Amniotic epithelial cell (primary cell): ENCODE measurements at regions not wholly inside any gene's neighbourhood (a gene's known extent, or its start where the extent isn't known, plus 50 kb on each side); places are given as distances from the start of the nearest gene placed in this dataset.

Experiments
- DNase-seq: peaks from one replicate; pipeline ENCODE4 v3.0.0-alpha.2; 2010; ENCODE audit warnings: low read depth

DNA sequence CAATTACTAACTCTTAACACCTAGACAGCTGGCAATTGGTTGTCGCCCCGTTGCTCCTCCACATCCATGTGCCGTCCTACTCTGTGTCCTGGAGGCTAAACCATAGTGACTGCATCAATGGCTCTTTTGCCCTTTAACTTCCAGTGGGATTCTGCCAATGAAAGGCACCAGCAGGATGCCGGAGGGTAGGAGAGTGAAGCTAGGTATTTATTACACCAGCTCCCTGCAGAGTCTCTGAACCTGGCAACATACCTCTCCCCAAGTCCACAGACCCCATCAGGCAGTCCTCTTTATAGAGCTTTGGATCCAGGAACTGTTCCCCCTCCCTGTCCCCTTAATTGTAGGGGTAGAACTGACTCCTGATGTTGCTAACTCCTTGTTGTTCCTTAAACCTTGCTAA lies 426.8 kb downstream of the HNRNPD start:
- no peak for DNase-seq

DNA sequence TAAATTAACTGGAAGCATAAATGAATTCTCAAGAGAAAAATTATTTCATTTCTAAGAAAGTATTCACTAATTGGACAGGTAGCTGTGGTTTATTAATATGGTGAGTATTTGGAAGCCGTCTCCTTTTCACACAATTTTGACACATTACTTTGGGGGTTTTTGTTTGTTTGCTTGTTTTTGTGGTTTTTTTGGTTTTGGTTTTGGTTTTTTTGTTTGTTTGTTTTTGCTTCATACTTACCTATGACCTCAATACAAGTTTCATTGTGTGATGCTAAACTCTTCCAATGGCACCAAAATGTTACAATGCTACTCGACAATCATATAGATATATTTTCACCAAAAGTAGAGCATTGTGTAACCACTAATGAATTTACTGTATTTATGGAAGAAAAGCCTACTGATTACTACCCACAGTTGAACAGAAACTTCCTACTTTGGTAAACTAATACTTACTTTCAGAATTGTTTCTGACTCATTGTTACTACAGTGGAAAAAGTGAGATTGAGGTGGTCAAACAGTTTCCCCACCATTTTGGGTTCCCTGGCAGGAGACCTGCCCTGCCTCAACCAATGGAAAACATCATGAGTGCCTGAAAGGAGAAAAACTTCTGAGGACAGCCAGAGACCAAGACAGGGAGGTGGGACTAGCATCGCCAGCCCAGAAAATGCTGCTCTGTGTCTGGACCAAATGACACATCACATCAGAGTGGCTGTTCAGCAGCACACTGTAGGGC lies 443.1 kb downstream of the HNRNPD start:
- no peak for DNase-seq

DNA sequence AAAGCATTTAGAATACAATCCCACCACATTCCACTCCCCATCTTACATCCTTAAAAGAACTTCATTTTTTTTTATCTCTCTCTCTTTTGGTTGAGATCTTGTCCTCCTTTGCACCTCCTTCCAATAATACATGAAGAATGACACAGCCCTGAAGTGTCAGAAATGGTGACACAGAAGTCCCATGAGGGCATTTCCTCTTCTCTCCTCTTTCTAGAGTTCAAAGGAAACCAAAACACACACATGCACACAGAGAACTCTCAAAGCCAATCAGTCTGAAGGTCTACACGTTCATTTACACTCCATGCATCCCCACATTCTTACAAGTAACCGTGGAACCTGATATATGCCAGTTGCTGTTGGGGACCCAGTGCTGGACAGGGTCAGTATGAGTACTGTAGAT lies 450.7 kb downstream of the HNRNPD start:
- DNase-seq, result no peak

DNA sequence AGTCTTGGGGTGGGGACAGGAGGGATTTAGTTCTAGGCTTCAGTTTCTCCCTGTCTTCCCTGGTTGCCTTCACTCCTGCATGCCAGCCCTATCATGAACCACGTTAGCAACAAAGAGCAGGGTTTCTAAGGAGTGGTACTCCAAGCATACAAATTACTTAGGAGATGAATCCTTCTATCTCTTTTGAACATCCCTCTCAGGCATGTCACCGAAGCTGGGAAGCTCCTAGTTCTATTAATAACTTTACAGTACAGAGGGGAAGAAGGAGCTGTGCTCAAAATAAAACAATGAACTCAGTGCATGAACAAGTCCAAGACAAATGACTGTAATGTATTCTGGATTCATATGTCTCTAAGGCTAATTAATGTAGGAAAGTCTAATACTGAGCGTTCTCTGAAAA lies 450.6 kb upstream of the RASGEF1B start:
- no peak for DNase-seq

DNA sequence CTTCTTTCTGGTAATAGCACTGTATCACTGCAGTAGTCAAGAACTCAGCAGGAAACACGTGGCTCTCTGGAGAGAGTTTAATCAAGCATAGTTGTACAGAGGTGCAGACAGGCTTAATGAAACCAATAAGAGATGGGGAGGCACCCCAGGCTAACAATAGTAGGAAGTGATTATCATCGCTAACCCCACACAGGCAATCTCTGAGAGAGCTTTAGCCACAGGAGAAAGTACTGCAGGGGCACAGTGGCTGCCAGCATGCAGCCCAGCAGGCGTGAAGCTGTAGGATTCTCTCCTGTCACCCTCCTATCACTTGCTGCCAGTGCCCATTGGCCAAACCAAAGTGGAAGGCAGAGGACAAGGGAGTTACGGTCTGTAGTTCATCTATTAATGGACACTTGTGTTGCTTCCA lies 450.0 kb upstream of the RASGEF1B start:
- no peak for DNase-seq

DNA sequence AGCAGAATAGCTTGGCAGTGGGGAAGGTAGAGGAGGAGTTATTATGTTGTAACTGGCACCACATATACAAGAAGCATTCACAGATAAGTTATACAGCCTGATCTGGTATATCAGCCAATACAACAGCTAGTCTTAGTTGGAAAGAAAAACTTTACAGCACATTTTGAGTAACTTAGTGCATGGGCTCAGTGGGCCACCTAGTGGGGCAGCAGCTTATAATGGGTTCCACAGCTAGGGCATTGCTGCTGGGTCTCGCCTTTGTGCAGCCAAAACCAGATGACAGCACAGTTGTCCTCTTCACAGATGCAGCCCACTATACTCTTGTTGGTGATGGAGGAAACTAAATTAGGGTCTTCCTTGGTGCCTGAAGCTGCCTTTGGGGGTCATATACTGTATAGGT lies 448.1 kb upstream of the RASGEF1B start:
- no peak for DNase-seq

DNA sequence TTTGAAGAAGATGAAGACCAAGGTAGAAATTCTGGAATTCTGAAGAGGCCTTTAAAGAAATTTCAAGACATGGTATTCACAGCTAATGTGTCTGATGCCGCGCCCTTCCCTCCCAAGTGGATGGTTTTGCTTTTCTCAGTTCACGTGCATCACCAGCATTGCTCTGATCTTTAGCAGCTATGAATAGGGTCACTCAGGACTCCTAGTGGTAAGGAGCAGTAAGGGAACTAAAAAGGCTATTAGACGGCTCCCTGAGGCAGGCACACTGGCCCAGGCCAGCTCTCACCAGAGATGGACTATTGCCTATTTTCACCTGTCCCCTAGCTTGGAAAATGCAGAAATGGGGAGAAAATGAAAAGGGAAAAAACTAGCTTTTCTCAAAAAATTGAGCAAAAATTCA lies 447.5 kb upstream of the RASGEF1B start:
- DNase-seq, result no peak

DNA sequence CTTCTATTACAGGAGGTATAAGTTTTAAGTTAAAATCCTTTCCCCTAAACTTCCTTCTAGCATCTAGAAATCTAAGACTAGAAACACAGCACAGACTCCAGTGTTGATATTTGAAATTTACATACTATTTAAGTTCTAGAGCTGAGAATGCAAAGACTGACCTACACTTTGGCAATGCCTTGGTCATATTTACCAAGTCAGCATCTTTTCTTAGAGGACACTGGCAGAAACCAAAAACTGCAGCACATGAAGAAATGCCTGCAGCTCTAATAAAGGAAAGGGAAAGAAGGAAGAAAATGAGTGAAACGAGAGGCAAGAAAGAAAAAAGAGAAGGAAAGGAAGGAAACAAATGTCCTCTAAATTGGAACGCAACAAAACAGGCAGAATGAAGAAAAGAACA lies 443.7 kb upstream of the RASGEF1B start:
- DNase-seq, result no peak

DNA sequence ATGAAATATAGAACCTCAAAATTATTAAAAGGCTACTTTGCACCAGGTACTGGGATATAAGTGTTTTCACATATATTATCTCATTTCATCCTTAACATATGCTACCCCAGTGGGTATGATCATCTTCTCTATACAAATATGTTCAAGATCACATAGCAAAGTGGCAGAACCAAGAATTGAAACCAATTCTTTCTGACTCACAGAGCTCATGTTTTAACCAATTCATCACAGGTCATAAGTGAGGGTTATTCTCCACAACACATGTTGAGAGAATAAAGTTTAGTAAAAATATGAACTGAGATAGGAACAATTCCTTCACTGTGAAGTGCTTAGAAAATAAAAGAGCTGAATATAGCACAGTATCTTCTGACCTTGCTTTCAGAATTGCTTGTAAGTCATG lies 442.9 kb upstream of the RASGEF1B start:
- no peak for DNase-seq

DNA sequence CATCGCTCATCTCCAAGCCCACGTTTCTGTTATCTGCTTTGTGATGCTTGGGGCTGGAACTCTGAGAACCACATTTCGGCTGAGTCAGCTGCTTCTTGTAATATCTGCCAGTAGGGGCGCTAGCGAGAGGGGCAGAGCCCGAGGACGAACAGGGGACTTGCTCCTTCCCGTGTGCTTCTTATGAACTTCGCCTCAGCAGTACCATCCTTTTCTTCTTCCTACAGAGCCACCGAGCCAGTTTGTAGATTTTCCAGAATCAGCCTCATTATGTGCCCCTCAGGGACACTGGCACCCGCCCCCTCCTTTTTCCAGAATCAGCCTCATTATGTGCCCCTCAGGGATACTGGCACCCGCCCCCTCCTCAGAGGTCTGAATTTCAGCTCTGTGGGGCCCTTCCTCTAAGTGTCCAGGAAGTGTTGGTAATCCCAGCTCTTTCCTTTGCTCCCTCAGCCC lies 441.7 kb upstream of the RASGEF1B start:
- no peak for DNase-seq

DNA sequence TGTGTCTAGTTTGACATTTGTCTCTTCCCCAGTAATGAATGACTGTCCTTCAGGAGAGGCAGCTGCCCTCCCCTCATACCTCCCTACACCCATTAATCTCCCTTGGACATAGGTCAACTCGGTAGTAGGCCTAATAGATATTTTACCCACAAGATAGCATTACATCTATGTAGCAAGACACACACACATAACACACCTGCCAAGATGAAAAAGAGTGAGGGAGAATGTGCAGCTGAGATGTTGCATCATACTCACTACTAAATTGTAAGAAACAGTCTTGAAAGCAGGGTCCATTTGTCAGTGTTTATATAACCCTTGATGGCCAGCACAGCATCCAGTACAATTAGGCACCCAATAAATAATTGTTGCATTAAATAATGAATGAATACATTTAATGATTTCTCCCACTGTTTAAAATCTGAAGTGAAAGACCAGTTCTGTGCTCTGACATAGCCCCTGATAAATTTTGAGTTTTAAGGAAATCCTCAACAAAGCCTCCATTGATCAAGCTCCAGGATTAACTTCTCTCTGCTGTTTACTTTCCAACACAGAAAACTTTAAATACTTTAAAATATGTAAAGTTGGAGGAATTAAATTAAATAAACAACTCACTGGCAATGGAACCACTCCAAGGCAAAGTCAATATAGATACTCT lies 440.8 kb upstream of the RASGEF1B start:
- no peak for DNase-seq

DNA sequence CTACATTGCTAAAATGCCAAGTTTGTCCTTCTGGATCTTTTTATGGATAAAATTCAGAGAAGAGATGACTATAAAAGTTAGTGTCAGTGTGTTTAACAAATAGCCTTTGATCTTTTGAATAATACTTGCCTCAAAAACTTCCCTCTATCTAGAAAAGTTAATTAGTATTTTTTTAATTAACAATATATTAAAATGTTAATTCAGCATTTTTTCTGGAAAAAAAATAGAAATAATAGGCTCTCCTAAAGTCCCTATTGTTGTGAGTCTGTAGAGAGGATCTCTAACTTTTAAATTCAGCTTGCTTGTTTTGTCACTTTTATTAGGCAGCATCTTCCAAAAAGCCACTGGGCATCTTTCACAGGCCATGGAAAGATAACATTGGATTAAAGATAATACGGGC lies 435.2 kb upstream of the RASGEF1B start:
- DNase-seq, result no peak

DNA sequence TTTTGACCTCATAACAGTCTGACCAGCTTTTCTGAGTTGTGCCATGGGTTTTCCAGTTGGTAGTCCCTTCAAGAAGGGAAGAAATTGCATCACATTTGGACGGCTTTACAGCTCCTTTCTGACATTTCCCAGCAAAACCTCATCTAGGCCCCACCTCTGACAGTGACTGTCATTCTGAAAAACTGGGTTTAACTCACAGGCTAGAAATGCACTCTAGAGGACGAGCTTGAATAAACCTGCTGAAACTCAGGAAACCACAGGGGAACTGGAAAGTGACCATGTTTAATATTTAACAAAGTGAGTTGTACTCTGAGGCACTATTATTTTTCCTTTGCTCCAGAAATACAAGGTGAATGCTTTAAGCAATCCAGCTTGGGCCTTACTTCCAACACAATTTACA lies 434.3 kb upstream of the RASGEF1B start:
- no peak for DNase-seq

DNA sequence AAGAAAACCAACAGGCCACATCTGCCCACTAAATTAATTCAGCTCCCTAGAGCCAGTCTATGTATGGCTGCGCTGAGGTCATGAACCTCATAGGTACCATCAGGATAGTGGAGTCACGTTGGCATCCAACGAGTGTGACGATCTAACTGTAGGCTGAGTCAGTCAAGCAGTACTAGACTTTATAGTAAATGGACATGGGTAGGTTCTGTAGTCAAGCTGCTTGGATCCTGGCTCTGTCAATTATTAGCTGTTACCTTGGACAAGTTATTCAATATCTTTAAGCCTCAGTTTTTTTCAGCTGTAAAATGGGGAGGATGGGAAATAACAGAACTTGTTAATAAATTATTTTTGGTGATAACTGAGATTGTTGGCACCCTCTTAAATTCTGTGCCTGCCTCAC lies 432.4 kb upstream of the RASGEF1B start:
- DNase-seq, result no peak

DNA sequence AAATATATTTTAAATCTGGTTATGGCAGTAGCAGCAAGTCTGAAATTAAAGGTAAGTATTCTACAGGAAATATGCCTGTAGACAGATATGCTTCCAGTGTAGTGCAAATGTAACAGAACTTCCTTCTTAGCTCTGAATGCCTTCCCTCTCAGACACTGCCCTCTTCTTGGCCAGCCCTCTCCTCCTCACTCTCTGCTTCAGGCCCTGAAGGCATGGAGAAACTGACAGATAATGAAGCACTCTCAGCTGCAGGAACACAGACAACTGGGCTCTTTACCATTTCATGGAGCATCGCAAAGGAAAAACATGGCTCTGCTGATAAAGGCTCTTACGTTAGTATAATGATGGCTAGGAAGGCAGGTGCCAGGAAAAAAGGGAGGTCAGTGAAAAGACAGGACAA lies 431.5 kb upstream of the RASGEF1B start:
- DNase-seq, result no peak

DNA sequence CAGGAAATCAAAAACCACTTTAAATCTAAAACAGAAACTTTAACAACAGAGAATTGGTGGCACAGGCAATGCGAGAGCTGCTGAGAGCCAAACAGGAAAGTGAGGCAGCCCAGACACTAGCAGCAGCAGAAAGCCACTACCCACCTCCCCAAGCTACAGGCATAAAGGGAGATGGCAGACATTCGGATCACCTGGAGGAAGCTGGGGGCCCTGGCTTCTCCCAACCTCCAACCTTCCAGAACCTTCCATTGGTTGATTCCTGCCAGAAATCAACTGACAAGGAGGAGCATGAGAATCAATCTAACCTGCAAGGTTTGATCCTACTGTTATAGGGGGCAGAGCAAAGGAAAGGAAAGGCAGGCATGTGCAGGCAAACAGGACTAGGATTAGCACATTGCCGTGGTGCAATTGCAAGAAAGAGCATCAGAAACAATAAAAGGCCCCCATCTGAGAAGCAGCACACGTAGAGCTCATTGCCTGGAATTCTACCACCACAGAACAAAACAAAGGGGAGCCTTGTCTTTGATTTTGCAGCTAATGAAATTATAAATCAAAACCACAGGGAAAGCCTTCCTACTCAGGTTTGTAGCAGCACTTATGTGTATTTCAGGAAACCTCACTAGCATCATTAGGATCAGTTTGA lies 427.3 kb upstream of the RASGEF1B start:
- DNase-seq, result no peak

DNA sequence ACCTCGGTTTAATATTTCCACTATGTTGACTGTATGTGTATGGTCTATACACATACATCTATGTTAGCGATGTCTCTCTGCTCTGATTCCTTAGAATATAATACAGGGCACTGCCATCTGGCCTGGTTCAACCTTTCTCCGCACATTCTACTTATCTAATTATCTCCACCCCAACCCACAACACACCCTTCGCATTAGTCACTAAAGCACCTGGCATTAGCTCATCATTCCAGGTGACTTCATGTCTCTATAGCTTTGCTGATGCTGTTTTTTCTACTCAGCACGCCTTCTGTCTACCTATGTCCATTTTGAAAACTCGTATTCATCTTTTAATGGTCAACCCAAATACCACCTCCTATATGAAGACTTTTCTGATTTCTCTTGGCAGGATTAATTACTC lies 425.2 kb upstream of the RASGEF1B start:
- no peak for DNase-seq

DNA sequence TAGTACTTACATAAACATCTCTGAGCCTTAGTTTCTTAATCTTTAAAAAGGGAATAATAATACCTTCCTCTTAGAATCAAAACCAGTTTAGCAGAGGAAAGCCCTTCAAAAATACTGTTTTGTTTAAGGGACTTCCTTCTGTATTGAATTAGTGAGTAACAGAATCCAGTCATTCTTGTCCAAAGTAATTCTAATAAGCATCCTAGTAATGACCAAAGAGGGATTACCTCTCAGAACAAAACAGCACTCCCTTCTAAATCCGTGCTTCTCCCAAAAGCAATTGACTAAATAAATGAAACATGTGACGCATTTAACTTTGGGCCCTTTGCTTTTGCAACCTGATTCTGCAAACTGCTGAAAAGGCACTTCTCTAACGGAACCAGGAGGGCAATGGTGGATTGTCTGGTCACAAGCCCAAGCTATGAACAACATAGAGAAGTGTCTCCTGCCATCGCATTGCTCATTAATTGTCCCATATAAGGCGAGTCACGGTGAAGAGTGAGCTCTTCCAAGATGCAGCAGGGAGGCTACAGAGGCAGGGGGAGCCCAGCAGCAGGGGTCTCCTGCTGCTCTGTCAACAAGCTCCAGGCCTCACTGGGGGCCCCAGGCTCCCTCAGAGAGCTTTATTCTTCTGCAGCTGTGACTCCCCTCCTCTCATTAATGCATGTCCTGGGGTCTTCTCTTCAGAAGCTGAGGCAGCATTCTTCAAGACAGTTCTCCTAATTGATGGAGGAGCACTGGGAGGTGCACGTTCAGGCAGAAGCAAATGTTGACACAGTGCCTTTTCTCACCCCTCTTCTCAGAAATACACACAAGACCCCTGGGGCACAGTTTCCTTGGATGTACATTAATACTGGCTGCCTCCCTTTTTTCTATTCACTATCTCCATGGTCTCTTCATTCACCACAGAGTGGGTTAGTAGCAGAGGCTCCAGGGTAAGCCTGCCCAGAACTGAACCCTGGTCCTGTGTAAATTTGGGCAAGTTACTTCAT lies 419.6 kb upstream of the RASGEF1B start:
- no peak for DNase-seq

DNA sequence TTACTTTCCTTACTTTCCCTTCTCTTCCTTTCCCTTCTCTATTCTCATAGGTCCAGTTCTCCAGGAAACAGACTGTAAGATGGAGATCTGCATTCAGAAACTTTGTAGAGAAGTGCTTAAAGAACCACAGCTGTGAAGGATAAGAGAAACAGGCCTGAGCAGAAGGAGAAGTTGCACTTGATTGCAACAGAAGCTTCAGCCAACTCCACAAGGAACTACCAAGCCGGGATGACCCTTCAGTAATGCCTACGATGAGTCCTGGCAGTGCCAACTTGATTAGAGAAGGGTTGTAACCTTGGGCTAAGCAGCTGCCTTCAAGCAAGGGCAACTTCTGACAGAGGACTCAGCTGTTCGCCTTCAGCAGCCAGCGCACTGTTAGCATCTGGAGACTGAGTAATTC lies 413.3 kb upstream of the RASGEF1B start:
- DNase-seq, result no peak

DNA sequence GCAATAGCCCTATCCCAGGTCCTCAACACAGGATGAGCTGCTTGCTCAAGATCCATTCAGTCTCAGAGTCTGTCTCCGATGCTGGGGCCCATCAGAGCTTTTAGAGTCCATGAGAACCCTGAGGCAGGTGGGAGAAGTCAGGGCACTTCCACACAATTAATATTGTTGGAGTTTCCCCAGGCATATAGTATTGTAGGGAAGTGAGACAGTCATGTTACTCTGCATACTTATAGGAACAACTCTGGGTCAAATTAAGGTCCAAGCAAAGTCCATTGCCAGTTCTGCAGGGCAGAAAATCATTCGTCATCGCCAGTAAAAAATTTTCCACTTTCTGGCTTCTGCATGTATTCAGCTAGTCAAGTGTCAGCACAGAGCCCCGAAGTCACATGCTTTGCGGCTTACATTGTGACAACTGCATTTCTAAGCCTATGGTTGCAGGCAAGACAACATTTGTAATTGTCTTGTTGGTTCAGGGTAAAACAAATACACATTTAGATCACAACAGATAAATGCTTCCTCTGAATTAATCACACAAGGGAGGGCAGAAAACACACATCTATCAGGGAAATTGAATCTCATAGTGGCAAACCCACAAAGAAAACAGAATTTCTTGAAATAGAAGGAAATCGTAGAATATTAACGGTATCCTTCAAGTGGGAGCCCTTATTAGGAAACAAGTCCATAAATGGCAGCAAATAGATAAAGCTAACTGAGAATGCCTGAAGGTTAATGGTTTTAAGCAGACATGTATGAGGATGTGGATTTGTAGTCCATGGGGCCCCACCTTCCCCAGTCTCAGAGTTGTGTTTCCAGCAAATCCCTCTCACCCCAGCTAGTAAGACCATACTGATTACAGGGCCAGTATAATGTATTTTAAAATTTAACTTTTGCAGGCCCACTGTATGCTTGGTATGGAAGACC lies 412.1 kb upstream of the RASGEF1B start:
- DNase-seq, result no peak

DNA sequence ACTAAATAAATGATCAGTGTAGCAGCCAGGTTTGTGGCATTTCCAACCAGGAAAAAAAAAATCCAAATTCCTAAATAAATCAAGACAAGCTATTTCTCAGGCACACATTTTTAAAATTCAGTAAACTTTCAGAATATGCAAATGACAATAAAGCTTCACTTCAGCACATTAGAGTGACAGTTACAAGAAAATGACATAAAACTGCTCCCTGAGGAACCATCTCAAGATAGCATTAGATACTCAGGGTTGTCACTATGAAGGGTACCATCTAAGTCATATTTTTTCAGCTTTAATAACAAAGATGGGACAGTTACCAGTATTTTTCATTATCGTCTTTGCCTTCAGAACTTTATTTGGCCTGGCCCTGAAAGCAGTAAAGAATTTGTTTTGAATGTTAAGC lies 411.3 kb upstream of the RASGEF1B start:
- no peak for DNase-seq
